HG03196 (cell line): ENCODE measurements at regions not wholly inside any gene's neighbourhood (a gene's known extent, or its start where the extent isn't known, plus 50 kb on each side); places are given as distances from the start of the nearest gene placed in this dataset.

Experiments
- ATAC-seq: cut with Tn5 transposase; IDR thresholded peaks from one replicate; pipeline ENCODE4 v1.9.1; 2021; ENCODE audit not compliant: unreplicated experiment

DNA sequence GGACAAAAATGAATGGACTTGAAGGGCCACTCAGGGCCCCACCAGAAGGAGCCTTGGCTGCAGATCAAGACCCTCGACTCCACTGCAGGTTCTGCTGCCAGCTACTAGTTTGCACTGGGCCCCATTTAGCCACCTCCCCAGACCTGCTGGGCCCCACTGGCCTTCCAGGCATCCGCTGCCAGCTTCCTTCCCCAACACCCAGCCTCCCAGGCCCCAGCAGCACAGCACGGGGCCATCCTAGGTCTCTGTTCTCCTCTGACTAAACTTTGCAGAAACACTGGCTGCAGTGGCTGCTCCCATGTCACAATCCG, 277.4 kb upstream of the KLF14 start:
- no peak for ATAC-seq

DNA sequence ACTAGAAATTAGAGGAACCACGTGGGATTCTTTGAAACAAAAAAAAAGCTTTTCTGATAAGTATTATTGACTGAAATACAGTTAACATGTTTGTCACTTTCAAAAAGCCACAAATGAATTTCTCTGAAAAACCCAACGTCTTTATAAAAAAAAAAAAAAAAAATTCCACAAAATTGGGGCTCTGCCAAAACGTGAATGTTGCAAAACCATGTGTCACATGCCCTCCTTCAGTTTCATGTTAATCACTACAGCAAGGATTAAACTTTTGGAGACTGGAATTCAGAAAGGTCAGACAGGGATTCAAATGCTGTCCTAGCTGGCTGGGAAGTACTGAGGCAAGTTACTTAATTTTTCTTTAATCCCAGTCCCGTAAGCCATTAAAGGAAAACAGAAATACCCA, 278.0 kb upstream of the KLF14 start:
- ATAC-seq: no peak

DNA sequence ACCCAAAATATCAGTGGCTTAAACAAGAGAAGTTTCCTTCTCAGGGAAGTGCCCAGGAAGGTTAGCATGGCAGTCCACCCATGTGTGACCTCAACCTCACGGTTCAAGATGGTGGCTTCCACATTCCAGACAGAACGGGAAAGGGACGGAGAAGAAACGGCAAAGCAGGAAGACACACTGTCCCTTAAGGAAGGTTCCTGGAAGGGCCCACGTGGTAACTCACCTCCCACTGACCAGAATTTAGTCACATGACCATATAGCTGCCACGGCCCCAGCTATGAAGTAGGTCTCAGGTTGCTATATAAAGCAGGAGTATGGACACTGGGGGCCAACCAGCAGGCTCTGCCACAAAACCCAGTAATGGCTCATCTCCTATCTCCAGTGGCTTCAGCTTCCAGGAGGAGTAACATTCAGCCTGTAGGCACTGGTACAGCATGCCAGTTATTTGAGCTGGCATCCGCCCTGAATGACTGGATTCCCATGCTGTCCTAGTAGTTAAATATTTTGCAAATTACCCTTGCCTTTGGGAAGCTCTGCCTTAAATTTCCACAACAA, 278.5 kb upstream of the KLF14 start:
- ATAC-seq: no peak

DNA sequence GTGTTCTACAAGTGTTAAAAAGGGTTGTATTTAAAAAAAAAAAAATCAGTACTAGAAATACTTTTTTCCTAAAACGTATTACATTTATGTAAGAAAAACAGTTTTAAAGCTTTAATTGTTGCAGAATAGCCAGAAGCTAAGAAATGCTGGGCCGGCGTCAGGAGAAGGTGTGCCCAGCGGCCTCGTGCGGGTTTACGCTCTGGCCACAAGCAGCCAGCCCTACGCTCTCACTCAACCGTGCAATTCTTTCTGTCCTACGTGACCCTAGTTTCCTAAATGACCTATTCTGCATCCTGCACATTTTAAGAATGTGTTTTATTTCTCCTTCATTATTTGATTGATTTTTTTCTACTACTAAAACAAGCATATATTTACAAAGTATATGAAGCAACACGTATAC, 279.7 kb upstream of the KLF14 start:
- ATAC-seq: no peak

DNA sequence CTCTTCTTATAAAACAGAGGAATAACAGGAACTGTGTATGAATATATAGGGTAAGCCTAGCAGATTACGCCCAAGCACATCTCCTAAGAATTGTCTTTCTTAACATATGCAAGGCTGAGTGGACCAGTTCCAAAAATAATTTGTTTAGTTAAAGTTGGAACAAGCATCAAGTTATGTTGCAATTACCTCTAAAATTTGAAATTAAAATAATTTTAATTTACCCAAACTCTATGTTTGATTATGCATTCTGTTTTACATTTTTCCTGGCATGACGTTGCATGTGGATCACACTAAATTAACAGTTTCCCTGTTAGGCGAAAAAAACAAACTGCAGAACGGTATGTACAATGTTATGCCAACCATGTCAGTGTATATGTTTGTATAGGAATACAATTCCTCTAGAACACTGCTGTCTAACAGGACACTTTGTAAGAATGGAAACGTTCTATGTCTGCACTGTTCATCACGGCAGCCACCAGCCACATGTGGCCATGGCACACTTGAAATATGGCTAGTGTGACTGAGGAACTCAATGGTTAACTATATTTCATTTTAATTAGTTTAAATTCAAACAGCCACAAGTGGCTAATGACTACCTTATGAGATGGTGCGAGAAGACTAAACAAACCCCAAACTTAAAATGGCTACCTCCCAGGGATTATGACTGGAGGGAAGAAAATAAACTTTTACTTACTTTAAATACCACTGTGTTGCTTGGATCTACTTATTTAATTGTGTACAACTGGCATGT, 281.1 kb upstream of the KLF14 start:
- no peak for ATAC-seq

DNA sequence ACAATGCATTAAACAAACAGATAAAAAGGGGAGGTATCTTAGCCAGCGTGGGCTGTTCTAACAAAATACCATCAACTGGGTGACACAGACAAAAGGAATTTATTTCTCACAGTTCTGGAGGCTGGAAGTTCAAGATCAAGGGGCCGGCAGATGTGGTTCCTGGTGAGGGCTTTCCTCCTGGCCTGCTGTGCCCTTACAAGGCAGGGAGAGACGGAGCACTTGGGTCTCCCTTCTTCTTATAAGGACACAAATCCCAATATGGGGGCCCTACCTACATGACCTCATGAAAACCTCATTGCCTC, 281.6 kb upstream of the KLF14 start:
- no peak for ATAC-seq

DNA sequence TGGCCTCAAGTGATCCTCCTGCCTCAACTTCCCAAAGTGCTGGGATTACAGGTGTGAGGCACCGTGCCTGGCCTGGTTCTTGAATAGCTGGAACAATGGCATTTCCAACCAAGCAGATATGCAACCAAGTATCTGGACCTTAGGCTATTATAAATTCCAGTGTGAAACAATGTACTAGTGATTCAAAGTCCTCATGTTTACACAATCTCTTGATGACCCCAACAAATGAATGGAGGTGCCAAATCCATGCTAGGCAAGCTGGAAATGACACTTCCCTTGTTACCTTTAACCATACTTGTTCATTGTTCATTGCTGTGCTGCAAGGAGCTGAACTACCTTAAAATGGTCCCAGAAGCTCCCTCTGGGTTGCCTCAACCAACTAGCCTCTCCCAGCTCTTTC, 282.2 kb upstream of the KLF14 start:
- ATAC-seq: no peak

DNA sequence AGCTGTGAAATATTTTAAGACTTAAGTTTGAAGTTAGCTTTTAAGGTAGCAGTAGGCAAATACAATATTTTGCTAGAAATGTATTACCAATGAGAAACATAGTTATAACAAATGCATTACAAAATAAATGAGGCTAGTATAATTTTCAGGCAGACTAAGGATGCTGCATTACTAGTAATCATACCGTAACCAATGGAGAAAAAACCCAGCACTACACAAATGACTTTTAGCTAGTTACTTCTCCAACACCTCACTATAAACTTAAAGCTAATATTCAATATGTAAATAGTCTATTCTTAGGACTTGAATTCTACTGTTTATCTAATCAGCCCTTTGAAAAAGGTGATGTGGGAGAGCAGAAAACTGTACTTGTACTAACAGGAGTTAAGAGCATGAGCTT, 285.3 kb upstream of the KLF14 start:
- ATAC-seq: no peak

DNA sequence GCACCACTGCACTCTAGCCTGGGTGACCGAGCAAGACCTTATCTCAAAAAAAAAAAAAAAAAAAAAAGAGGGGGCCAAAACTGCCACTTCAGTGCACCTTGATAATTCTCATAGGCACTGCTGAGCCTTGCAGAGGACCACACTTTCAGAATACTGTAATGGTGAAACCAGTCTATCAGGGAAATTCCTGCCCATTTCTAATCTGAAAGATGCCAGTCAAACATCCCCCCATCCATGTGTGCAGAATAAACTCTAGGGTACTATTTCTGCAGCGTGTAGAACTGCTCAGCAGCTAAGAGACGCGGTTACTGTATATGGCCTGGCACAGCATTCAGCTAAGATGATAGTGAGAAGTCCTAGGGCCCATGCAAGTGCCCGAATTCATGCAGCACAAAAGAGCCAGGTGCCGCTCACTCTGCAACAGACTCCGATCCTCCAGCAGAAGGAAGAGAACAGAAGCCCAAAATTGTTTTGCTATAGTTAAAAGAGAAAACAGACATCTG, 286.8 kb upstream of the KLF14 start:
- peak; percentile 34 for ATAC-seq

DNA sequence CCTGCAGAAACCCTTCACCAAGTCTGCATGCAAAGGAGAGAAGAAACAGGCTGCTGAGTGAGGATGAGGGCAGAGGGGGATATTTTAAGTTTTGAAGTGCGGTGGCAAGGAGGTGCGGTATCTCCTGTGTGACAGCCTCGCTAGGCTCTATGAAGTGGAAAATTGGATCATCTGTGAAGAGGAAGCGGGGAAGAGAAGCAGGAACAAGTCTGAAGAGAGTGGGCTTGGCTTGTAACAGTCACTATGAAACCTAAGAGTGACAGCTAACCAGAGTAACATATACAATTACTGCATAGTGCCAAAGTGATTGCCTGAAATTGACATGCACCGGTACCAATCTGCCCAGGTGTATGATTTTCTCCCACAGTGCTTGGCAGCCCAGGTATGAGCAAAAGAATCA, 287.5 kb upstream of the KLF14 start:
- no peak for ATAC-seq

DNA sequence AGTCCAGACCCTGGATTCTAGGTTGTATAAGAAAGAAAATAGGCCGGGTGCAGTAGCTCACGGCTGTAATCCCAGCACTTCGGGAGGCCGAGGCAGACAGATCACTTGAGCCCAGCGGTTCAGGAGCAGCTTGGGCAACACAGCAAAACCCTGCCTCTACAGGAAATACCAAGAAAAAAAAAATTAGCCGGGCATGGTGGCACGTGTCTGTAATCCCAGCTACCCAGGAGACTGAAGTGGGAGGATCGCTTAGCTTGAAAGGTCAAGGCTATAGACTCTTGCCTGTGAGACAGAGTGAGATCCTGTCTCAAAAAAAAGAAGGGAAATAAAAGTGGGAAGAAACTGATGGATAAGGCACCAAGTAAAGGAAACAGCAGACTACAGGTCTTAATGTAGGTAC, 287.9 kb upstream of the KLF14 start:
- no peak for ATAC-seq

DNA sequence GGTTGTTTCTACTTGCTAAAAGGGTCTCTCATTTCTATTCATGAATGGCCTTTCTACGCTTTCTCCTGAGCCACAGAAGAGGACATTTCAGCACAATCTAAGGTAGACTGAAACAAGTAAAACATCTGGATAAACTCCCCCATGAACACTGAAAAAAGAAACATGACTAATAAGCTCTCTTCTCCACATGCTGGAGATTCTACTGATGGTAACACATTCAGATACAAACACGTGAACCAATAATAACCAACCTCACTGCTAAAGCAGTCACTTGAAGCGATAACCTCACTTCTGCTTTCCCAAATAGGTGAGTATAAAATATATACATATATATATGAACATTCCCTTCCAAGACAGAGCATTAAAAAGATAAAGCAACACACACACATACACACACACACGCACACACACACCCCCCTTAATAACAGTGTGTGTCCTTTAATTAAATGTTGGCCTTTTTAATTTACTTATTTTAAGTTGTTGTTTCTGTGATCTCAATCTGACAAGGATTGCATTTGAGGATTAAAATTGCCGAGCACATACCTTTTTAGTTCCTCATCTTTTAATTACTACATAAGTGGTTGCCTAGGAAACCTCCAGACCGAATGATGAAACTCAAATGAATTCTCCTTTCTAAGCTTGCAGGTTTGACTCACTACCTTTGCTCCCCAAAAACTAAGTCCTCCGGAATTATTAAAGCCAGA, 292.4 kb upstream of the KLF14 start:
- ATAC-seq: no peak

DNA sequence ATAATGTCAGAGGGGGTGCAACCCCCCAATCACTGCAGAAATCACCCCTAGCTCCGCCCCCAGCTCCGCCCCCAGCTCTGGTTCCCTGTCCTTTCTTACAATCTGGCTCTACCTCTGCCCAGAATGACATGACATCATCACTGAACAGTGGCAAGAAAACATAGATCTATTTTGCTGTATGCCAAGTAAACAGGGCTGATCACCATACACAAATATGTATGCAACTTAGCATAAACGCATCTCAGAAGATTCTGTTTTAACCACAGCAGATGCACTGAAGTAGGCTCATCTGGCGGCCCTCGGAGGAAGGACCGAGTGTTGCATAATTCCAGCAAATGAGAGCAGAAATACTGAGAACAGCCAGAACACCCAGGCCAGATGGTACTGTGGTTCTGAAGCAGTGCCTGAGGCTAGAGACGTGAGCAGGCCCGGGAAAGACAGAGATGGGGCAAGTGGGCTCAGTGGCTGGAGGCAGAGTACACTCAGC, 293.3 kb upstream of the KLF14 start:
- no peak for ATAC-seq

DNA sequence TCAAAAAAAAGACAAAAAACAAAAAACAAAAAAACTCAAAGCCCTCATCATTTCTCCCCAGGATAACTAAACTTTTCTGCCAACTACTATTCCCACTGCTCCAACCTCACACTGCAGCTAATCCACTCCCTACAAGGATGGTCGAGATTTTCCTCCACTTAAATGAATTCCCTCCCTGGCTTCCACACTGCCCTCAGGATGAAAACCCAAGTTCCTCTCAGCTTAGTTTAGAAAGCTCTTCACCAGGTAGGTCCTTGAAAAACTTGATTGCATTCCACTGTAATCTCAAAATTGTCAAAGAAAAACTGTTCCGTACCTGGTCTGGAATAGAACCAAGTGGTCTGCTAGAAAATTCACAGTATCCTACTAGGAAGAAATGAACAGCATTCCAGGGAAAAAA, 294.3 kb upstream of the KLF14 start:
- ATAC-seq: no peak

DNA sequence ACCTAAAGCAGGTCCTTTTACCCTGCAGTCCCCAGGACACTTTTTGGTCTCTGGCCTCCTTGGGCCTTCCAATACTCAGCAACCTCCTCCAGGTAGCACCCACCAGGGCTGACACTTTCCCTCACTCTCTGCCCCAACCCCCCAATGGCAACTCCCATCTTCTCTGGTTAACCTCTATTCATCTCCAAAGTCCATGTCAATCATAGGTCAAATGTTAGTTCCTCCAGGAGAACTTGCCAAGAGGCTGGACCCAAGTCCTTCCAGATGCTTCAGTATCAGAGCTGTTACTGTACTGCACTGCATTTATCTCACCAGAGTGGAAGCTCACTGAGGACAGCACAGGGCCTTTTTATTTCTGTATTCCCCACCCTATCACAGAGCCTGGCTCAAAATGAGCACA, 295.0 kb upstream of the KLF14 start:
- no peak for ATAC-seq

DNA sequence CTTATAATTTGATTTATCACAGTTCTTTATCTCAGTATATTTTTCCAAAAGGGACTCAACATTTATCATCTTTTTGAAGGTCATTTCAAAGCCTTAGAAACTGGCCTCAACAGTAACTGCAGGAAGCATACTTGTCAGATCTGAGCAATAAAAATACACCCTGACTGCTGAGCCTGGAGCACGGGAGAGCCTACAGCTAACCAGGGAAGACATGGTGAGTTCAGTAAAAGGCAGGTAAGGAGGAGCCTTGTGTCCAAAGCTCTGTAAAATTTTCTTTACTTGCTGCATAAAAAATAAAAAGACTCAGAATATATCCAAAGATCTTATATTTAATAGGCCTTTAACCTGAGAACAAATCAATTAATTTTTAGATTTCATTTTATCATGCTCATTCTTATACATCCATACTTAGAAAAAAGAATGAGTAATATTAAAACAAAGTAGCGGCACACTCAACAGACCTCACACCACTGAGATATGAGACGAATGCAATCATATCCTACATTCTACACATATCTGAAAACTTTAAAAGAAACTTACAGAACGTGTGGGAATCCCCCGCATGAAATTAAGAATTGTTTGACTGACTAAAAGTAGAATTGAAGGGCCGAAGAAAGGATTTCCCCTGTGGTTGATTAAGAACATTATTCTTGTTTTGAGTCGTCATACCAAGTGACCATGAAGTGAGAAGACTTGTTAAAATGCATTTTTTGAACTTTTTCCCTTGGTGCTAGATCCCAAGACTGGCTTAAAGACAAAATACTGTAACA, 296.4 kb upstream of the MKLN1 start:
- peak; percentile 71 for ATAC-seq

DNA sequence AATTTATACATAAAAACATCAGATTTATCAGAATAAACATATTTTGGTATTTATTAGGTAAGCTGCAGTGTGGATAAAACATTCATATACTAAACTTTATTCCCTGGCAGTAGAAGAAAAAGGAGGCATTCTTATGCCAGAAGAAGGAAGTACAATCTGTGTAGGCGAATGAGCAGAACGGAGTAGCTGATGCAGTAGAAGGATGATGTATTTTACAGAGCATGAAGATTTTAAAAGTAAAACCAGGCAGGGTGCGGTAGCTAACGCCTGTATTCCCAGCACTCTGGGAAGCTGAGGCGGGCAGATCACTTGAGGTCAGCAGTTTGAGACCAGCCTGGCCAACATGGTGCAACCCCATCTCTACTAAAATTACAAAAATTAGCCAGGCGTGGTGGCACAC, 294.9 kb upstream of the MKLN1 start:
- ATAC-seq: no peak

DNA sequence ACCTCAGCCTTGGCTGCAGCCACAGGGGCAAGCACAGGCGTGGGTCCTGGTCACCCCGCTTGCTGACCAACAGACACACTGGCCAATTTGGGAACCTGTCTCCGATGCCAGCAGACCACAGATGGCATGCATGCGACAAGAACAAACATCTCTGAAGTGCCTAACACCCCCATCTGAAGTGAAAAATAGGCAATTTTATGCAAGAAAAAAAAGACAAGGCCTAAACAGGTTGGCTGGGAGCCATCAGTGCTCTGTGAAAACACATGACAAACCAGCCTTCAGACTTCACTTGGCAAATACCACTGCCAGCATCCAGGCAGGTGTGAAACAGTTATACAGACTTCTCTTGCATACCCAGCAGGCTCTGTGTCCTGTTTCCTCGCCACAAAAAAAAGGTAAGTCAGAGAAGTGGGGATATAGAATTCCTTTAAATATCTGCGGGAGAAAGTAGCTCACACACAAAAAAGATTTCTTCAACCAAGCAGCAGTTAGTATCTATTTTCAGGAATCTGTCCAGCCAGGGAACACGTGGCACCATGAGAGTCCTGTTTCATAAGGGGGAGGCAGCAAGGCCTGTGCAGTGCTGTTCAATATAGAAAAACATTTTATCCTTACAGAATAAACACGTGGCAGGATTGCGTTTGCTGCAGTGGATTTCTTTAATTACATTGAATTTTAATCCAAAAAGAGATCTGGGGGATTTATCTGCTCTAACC, 293.4 kb upstream of the MKLN1 start:
- no peak for ATAC-seq

DNA sequence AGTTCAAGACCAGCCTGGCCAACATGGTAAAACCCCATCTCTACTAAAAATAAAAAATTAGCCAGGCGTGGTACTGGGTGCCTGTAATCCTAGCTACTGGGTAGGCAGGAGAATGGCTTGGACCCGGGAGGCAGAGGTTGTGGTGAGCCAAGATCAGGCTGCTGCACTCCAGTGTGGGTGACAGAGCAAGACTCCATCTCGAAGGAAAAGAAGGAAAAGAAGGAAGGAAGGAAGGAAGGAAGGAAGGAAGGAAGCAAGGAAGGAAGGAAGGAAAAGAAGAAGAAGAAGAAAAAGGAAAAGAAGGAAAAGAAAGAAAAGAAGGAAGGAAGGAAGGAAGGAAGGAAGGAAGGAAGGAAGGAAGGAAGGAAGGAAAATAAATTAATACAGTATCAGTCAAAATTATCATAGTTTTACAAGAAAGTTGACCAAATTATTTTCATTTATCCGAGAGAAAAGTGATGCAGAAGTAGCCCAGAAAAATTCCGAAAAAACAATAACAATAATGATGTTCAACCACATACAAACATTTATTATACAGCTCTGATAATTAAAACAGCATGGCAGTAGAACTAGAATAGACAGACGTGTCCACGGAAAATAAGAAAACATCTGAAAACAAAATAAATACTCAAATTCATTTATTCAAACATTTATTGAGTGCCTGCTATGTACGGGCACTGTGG, 292.4 kb upstream of the MKLN1 start:
- no peak for ATAC-seq

DNA sequence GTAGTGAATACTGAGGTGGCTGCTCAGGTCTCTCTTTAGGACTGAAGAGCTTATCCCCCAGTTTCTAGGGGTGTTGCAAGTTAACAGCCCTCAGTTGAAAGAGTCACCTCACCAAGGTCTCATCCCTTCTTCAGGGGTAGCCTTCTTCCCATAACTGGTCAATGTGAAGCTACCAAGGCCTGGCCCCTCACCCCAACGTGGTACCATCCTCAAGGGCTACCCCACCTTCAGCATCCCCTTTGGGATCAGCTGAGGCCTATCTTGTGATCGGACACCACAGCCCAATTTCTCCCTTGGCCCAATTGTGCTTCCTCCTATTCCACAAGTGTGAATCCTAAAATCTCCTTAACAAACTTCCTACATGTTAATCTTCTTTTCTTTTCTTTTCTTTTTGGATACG, 289.5 kb upstream of the MKLN1 start:
- ATAC-seq: no peak

DNA sequence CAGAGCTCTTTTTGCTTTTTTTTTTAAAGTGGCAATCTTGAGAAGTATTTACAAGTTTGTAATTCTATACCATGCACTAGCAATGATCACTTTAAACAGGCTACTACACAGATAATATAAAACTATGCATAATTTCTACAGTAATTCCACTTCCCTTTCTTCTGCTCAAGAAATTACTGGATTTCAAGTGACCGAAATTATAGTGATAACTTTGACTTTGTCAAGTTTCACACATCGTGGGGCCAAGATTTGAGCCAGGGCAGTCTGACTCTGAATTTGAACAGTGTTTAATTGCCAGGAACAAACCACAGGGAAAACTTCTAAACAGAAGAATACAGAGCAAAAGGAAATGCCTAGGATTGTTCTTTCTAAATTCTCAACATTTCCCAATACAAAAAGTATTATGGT, 288.3 kb upstream of the MKLN1 start:
- ATAC-seq: no peak
